SK-N-SH treated with all-trans-retinoic acid at 6 μM for 48 hours (cell line): ENCODE measurements at regions not wholly inside any gene's neighbourhood (a gene's known extent, or its start where the extent isn't known, plus 50 kb on each side); places are given as distances from the start of the nearest gene placed in this dataset.

Source experiments
- ARNTL ChIP-seq: fragments of 450-650 bp; formaldehyde crosslinking; IDR thresholded peaks from 2 replicates; pipeline ENCODE4 v1.5.0; 2020; ENCODE audit warnings: low read depth, mild to moderate bottlenecking, moderate library complexity, borderline replicate concordance
- CREB5 ChIP-seq: fragments of 250-450 bp; sonication (Bioruptor Pico); IDR thresholded peaks from 2 replicates; pipeline ENCODE4 v1.5.1; 2020; ENCODE audit warnings: low read depth, mild to moderate bottlenecking, moderate library complexity
- CSDC2 ChIP-seq: fragments of 250-450 bp; sonication (Bioruptor Pico); IDR thresholded peaks from 2 replicates; pipeline ENCODE4 v1.5.0; 2020; ENCODE audit warnings: mild to moderate bottlenecking, moderate library complexity
- PPARA ChIP-seq: fragments of 250-450 bp; sonication (Bioruptor Pico); IDR thresholded peaks from 2 replicates; pipeline ENCODE4 v1.5.0; 2020; ENCODE audit warnings: mild to moderate bottlenecking, borderline replicate concordance
- RARB ChIP-seq: fragments of 250-450 bp; sonication (Bioruptor Pico); IDR thresholded peaks from 2 replicates; pipeline ENCODE4 v1.8.0; 2021; ENCODE audit warnings: mild to moderate bottlenecking, moderate library complexity
- SNAI2 ChIP-seq: fragments of 250-450 bp; sonication (Bioruptor Pico); IDR thresholded peaks from 2 replicates; pipeline ENCODE4 v1.5.0; 2020; ENCODE audit warnings: mild to moderate bottlenecking, moderate library complexity
- TCF4 ChIP-seq: fragments of 250-450 bp; sonication (Bioruptor Pico); IDR thresholded peaks from 2 replicates; pipeline ENCODE4 v1.8.0; 2021; ENCODE audit warnings: mild to moderate bottlenecking, moderate library complexity, borderline replicate concordance
- ZNF8 ChIP-seq: fragments of 450-650 bp; formaldehyde crosslinking; IDR thresholded peaks from 2 replicates; pipeline ENCODE4 v1.5.0; 2020; ENCODE audit warnings: mild to moderate bottlenecking, moderate library complexity

- TF ChIP-seq CREB5 (no peak), TCF4 (CRISPR knock-in tag) (no peak), ARNTL (no peak), CSDC2 (CRISPR knock-in tag) (no peak), RARB (CRISPR knock-in tag) (no peak), SNAI2 (no peak), ZNF8 (CRISPR knock-in tag) (no peak), PPARA (CRISPR knock-in tag) (no peak)
Observed at GRCh38 chr18:37653618-37654017, 88.0 kb upstream of the CELF4 start.
